VCaP (cell line): ENCODE measurements at regions not wholly inside any gene's neighbourhood (a gene's known extent, or its start where the extent isn't known, plus 50 kb on each side); places are given as distances from the start of the nearest gene placed in this dataset.
"Not testable (repeated sequence)": the region's sequence is repeated elsewhere in the genome, so short reads cannot be mapped to it uniquely, and the experiment has no call there.

Experiments
- H3K27ac ChIP-seq: fragments of 450-650 bp; 2 replicates; pipeline ENCODE4 v1.5.1; 2017
- CTCF ChIP-seq: fragments of 450-650 bp; conservative IDR thresholded peaks from 2 replicates; pipeline ENCODE4 v1.5.1; 2017; ENCODE audit warnings: mild to moderate bottlenecking, moderate library complexity

- no peak for TF ChIP-seq CTCF
Observed at GRCh38 chr9:90073186-90073945, 468.6 kb downstream of the GADD45G start.

GRCh38 chr9:90074316-90074962 lies 469.6 kb downstream of the GADD45G start:
- TF ChIP-seq CTCF: no peak
- no peak overlapping the region; the same call in 1 of the 2 replicates for H3K27ac ChIP-seq

More at GRCh38 chr9:90073186-90073945, 468.6 kb downstream of the GADD45G start:
- no peak overlapping the region for H3K27ac ChIP-seq

GRCh38 chr9:90077598-90077997 lies 472.8 kb downstream of the GADD45G start:
- H3K27ac ChIP-seq: not testable (repeated sequence)

GRCh38 chr9:90078988-90079421 lies 474.2 kb downstream of the GADD45G start:
- no peak for TF ChIP-seq CTCF
- H3K27ac ChIP-seq: no peak overlapping the region

- no peak overlapping the region for H3K27ac ChIP-seq
- no peak for TF ChIP-seq CTCF
Observed at GRCh38 chr9:90085633-90086032, 480.8 kb downstream of the GADD45G start.

- TF ChIP-seq CTCF: no peak
Observed at GRCh38 chr9:90086101-90086511, 481.3 kb downstream of the GADD45G start.

GRCh38 chr9:90088434-90088833 lies 483.6 kb downstream of the GADD45G start:
- TF ChIP-seq CTCF: no peak
- H3K27ac ChIP-seq: no peak overlapping the region

More at GRCh38 chr9:90086101-90086511, 481.3 kb downstream of the GADD45G start:
- H3K27ac ChIP-seq: no peak overlapping the region

GRCh38 chr9:90088856-90089255 lies 484.0 kb downstream of the GADD45G start:
- H3K27ac ChIP-seq: no peak overlapping the region
- TF ChIP-seq CTCF: no peak
